ENCODE measurements at regions not wholly inside any gene's neighbourhood (a gene's known extent, or its start where the extent isn't known, plus 50 kb on each side); places are given as distances from the start of the nearest gene placed in this dataset.

- H3K4me3 ChIP-seq (ENCODE audit: insufficient read depth in 1 of 2, low read depth in 1 of 2, low read length in 2 of 2): no peak overlapping the region
- whole genome bisulfite sequencing: 75% methylated on average over 2 of the region's 2 CpGs
These were observed 476.3 kb upstream of the SEL1L start for GRCh38 chr14:82009993-82010392.

GRCh38 chr14:82011460-82011859 is 477.8 kb upstream of the SEL1L start:
- no peaks in the 10 kb centered on the region for H3K27me3 ChIP-seq (ENCODE audit: control insufficient read depth in 1 of 2, insufficient read depth in 1 of 2, low read length in 2 of 2)
- no peak overlapping the region for H2BK12ac ChIP-seq (ENCODE audit: low read length in 2 of 2)
- no peaks in the 10 kb centered on the region for H3K4me1 ChIP-seq (ENCODE audit: control insufficient read depth, insufficient read depth, low read depth, low read length)
- no peak overlapping the region for H2AFZ ChIP-seq (ENCODE audit: low read depth, low read length)
- no peak for DNase-seq
- H3K4me2 ChIP-seq (ENCODE audit: low read length, poor library complexity, severe bottlenecking): no peak overlapping the region
- no peak overlapping the region for H2BK120ac ChIP-seq (ENCODE audit: low read depth, low read length)
- 71% methylated on average over 3 of the region's 3 CpGs for WGBS
- H3K18ac ChIP-seq (ENCODE audit: low read depth in 1 of 2, low read length in 2 of 2): no peak overlapping the region
- H2AK5ac ChIP-seq (ENCODE audit: low read length, severe bottlenecking): no peak overlapping the region
- no peak overlapping the region for H3K27ac ChIP-seq (ENCODE audit: low read length, poor library complexity, severe bottlenecking)
- H2BK15ac ChIP-seq (ENCODE audit: low read depth, poor library complexity, severe bottlenecking): no peak overlapping the region
- no peaks in the 10 kb centered on the region for H3K36me3 ChIP-seq (ENCODE audit: control insufficient read depth in 1 of 2, insufficient read depth in 2 of 2, low read depth in 1 of 2, low read length in 2 of 2)
- H3K9me3 ChIP-seq (ENCODE audit: control insufficient read depth, low read length): peaks cover 7% of the 10 kb centered on the region
- no peak overlapping the region for H2BK5ac ChIP-seq (ENCODE audit: low read depth, low read length, poor library complexity, severe bottlenecking)
- no peak overlapping the region for H3K23ac ChIP-seq (ENCODE audit: low read length in 2 of 2)
- no peak overlapping the region for H3K14ac ChIP-seq (ENCODE audit: low read length in 2 of 2)
- peak overlapping the region in 1 of 2 experiments; percentile 6 for H3K4me3 ChIP-seq (ENCODE audit: insufficient read depth in 1 of 2, low read depth in 1 of 2, low read length in 2 of 2)
- H3K4ac ChIP-seq (ENCODE audit: low read depth in 1 of 2, low read length in 2 of 2): no peak overlapping the region
- H4K8ac ChIP-seq (ENCODE audit: low read length): no peak overlapping the region
- no peak overlapping the region for H4K91ac ChIP-seq (ENCODE audit: low read length)
- no peaks in the 10 kb centered on the region for H3K79me1 ChIP-seq (replicated peaks; ENCODE audit: low read length, poor library complexity, severe bottlenecking)
- H3K9ac ChIP-seq (ENCODE audit: low read length): no peak overlapping the region

More at GRCh38 chr14:82009993-82010392, 476.3 kb upstream of the SEL1L start:
- no peak overlapping the region for H3K27ac ChIP-seq (ENCODE audit: low read length, poor library complexity, severe bottlenecking)
- no peaks in the 10 kb centered on the region for H3K36me3 ChIP-seq (ENCODE audit: control insufficient read depth in 1 of 2, insufficient read depth in 2 of 2, low read depth in 1 of 2, low read length in 2 of 2)
- H3K27me3 ChIP-seq (ENCODE audit: control insufficient read depth in 1 of 2, insufficient read depth in 1 of 2, low read length in 2 of 2): no peaks in the 10 kb centered on the region
- no peaks in the 10 kb centered on the region for H3K4me1 ChIP-seq (ENCODE audit: control insufficient read depth, insufficient read depth, low read depth, low read length)
- H3K23ac ChIP-seq (ENCODE audit: low read length in 2 of 2): no peak overlapping the region
- no peak overlapping the region for H2BK120ac ChIP-seq (ENCODE audit: low read depth, low read length)
- no peak overlapping the region for H3K4ac ChIP-seq (ENCODE audit: low read depth in 1 of 2, low read length in 2 of 2)
- H3K9me3 ChIP-seq (ENCODE audit: control insufficient read depth, low read length): peaks cover 5% of the 10 kb centered on the region
- H3K79me1 ChIP-seq (replicated peaks; ENCODE audit: low read length, poor library complexity, severe bottlenecking): no peaks in the 10 kb centered on the region
- no peak overlapping the region for H4K91ac ChIP-seq (ENCODE audit: low read length)
- no peak overlapping the region for H4K8ac ChIP-seq (ENCODE audit: low read length)
- H3K9ac ChIP-seq (ENCODE audit: low read length): no peak overlapping the region
- no peak overlapping the region for H3K18ac ChIP-seq (ENCODE audit: low read depth in 1 of 2, low read length in 2 of 2)
- no peak overlapping the region for H3K14ac ChIP-seq (ENCODE audit: low read length in 2 of 2)
- H2BK12ac ChIP-seq (ENCODE audit: low read length in 2 of 2): no peak overlapping the region
- no peak overlapping the region for H3K4me2 ChIP-seq (ENCODE audit: low read length, poor library complexity, severe bottlenecking)
- no peak overlapping the region for H2AK5ac ChIP-seq (ENCODE audit: low read length, severe bottlenecking)
- H2AFZ ChIP-seq (ENCODE audit: low read depth, low read length): no peak overlapping the region
- H2BK5ac ChIP-seq (ENCODE audit: low read depth, low read length, poor library complexity, severe bottlenecking): no peak overlapping the region
- no peak overlapping the region for H2BK15ac ChIP-seq (ENCODE audit: low read depth, poor library complexity, severe bottlenecking)
- DNase-seq: no peak

- peaks cover 9% of the 10 kb centered on the region for H3K9me3 ChIP-seq (ENCODE audit: control insufficient read depth, low read length)
- H3K9ac ChIP-seq (ENCODE audit: low read length): no peak overlapping the region
- no peak overlapping the region for H2AK5ac ChIP-seq (ENCODE audit: low read length, severe bottlenecking)
- H3K14ac ChIP-seq (ENCODE audit: low read length in 2 of 2): no peak overlapping the region
- no peak overlapping the region for H3K23ac ChIP-seq (ENCODE audit: low read length in 2 of 2)
- H3K4me2 ChIP-seq (ENCODE audit: low read length, poor library complexity, severe bottlenecking): no peak overlapping the region
- no peak overlapping the region for H3K18ac ChIP-seq (ENCODE audit: low read depth in 1 of 2, low read length in 2 of 2)
- no peak overlapping the region for H4K8ac ChIP-seq (ENCODE audit: low read length)
- no peak overlapping the region for H2BK12ac ChIP-seq (ENCODE audit: low read length in 2 of 2)
- H4K91ac ChIP-seq (ENCODE audit: low read length): no peak overlapping the region
- H3K27ac ChIP-seq (ENCODE audit: low read length, poor library complexity, severe bottlenecking): no peak overlapping the region
- no peaks in the 10 kb centered on the region for H3K36me3 ChIP-seq (ENCODE audit: control insufficient read depth in 1 of 2, insufficient read depth in 2 of 2, low read depth in 1 of 2, low read length in 2 of 2)
- no peaks in the 10 kb centered on the region for H3K4me1 ChIP-seq (ENCODE audit: control insufficient read depth, insufficient read depth, low read depth, low read length)
- no peak overlapping the region for H3K4me3 ChIP-seq (ENCODE audit: insufficient read depth in 1 of 2, low read depth in 1 of 2, low read length in 2 of 2)
- H3K4ac ChIP-seq (ENCODE audit: low read depth in 1 of 2, low read length in 2 of 2): no peak overlapping the region
- H2AFZ ChIP-seq (ENCODE audit: low read depth, low read length): no peak overlapping the region
- H2BK15ac ChIP-seq (ENCODE audit: low read depth, poor library complexity, severe bottlenecking): no peak overlapping the region
- H2BK120ac ChIP-seq (ENCODE audit: low read depth, low read length): no peak overlapping the region
- H3K27me3 ChIP-seq (ENCODE audit: control insufficient read depth in 1 of 2, insufficient read depth in 1 of 2, low read length in 2 of 2): no peaks in the 10 kb centered on the region
- no peaks in the 10 kb centered on the region for H3K79me1 ChIP-seq (replicated peaks; ENCODE audit: low read length, poor library complexity, severe bottlenecking)
- DNase-seq: no peak
- H2BK5ac ChIP-seq (ENCODE audit: low read depth, low read length, poor library complexity, severe bottlenecking): no peak overlapping the region
- WGBS: no CpG with 5 or more reads among the region's 1 CpG
These were observed 495.4 kb upstream of the SEL1L start for GRCh38 chr14:82029038-82029437.

GRCh38 chr14:82035397-82035796 is 501.7 kb upstream of the SEL1L start:
- Histone ChIP-seq H2AK5ac (ENCODE audit: low read length, severe bottlenecking) (no peak overlapping the region), H3K18ac (ENCODE audit: low read depth in 1 of 2, low read length in 2 of 2) (no peak overlapping the region), H3K27ac (ENCODE audit: low read length, poor library complexity, severe bottlenecking) (no peak overlapping the region), H3K9me3 (ENCODE audit: control insufficient read depth, low read length) (peaks cover 4% of the 10 kb centered on the region), H3K9ac (ENCODE audit: low read length) (no peak overlapping the region), H2BK12ac (ENCODE audit: low read length in 2 of 2) (no peak overlapping the region), H2BK5ac (ENCODE audit: low read depth, low read length, poor library complexity, severe bottlenecking) (no peak overlapping the region), H3K27me3 (ENCODE audit: control insufficient read depth in 1 of 2, insufficient read depth in 1 of 2, low read length in 2 of 2) (no peaks in the 10 kb centered on the region), H4K8ac (ENCODE audit: low read length) (no peak overlapping the region), H3K23ac (ENCODE audit: low read length in 2 of 2) (no peak overlapping the region), H4K91ac (ENCODE audit: low read length) (no peak overlapping the region), H3K4ac (ENCODE audit: low read depth in 1 of 2, low read length in 2 of 2) (no peak overlapping the region), H3K4me1 (ENCODE audit: control insufficient read depth, insufficient read depth, low read depth, low read length) (no peaks in the 10 kb centered on the region), H3K14ac (ENCODE audit: low read length in 2 of 2) (no peak overlapping the region), H2BK120ac (ENCODE audit: low read depth, low read length) (no peak overlapping the region), H3K36me3 (ENCODE audit: control insufficient read depth in 1 of 2, insufficient read depth in 2 of 2, low read depth in 1 of 2, low read length in 2 of 2) (no peaks in the 10 kb centered on the region), H3K4me2 (ENCODE audit: low read length, poor library complexity, severe bottlenecking) (no peak overlapping the region), H2BK15ac (ENCODE audit: low read depth, poor library complexity, severe bottlenecking) (no peak overlapping the region), H3K4me3 (ENCODE audit: insufficient read depth in 1 of 2, low read depth in 1 of 2, low read length in 2 of 2) (no peak overlapping the region), H2AFZ (ENCODE audit: low read depth, low read length) (no peak overlapping the region), H3K79me1 (replicated peaks; ENCODE audit: low read length, poor library complexity, severe bottlenecking) (no peaks in the 10 kb centered on the region)
- DNase-seq: no peak
- no CpG with 5 or more reads among the region's 3 CpGs for WGBS
